CD4-positive, alpha-beta T cell (primary cell): ENCODE measurements at regions not wholly inside any gene's neighbourhood (a gene's known extent, or its start where the extent isn't known, plus 50 kb on each side); places are given as distances from the start of the nearest gene placed in this dataset.

Source experiments
- ATAC-seq: fragments of 200-7000 bp; cut with Tn5 transposase; one replicate; pipeline ENCODE4 v1.10.0; 2022; ENCODE audit warnings: mild to moderate bottlenecking; ENCODE audit not compliant: poor library complexity
- CTCF ChIA-PET: fragments of 350-600 bp; sonication (Branson Sonifier 250); formaldehyde crosslinking; loops from one replicate; lab custom pipeline; 2021; ENCODE audit warnings: antibody characterized with exemption, inconsistent platforms; lab: Charles Lee
- POLR2A ChIA-PET: fragments of 350-600 bp; sonication (Branson Sonifier 250); formaldehyde crosslinking; loops from one replicate; lab custom pipeline; 2021; ENCODE audit warnings: antibody characterized with exemption, inconsistent platforms; lab: Charles Lee
- DNase-seq, 14 experiments: peaks; one replicate each; pipeline ENCODE4 v3.0.0-alpha.2; 2013 to 2020; ENCODE audit warnings: mixed read lengths in 2 of 14
- H3K27ac ChIP-seq, 2 donors: one replicate each; pipeline versions ENCODE4 v1.5.1 to v1.7.0; 2013; ENCODE audit warnings: low read length in 2 of 2, low read depth in 1 of 2, mild to moderate bottlenecking in 1 of 2
- H3K27me3 ChIP-seq, 2 experiments: 1 replicate in 1 of 2; 2 replicates in 1 of 2; pipeline versions ENCODE4 v1.6.1 to v1.7.0; 2013; ENCODE audit warnings: low read length in 2 of 2, control low read depth in 1 of 2, mild to moderate bottlenecking in 1 of 2, moderate library complexity in 1 of 2; ENCODE audit not compliant: insufficient read depth in 2 of 2, control insufficient read depth in 1 of 2
- H3K36me3 ChIP-seq: one replicate; pipeline ENCODE4 v1.6.1; 2013; ENCODE audit warnings: low read length, control low read depth; ENCODE audit not compliant: insufficient read depth
- H3K4me1 ChIP-seq: one replicate; pipeline ENCODE4 v1.6.1; 2013; ENCODE audit warnings: low read length, control low read depth; ENCODE audit not compliant: insufficient read depth
- H3K4me3 ChIP-seq: one replicate; pipeline ENCODE4 v1.5.1; 2013; ENCODE audit warnings: mild to moderate bottlenecking, low read length, moderate library complexity
- H3K9me3 ChIP-seq, 2 experiments: 1 replicate in 1 of 2; 2 replicates in 1 of 2; pipeline versions ENCODE4 v1.6.1 to v1.7.0; 2013; ENCODE audit warnings: low read length in 2 of 2, mild to moderate bottlenecking in 2 of 2, control low read depth in 1 of 2, moderate library complexity in 1 of 2; ENCODE audit not compliant: control insufficient read depth in 1 of 2, insufficient read depth in 1 of 2
- H3K27ac Mint-ChIP-seq: one replicate; pipeline ENCODE4 v1.8.0; 2020; ENCODE audit warnings: mixed read lengths
- H3K27me3 Mint-ChIP-seq: one replicate; pipeline ENCODE4 v1.8.0; 2021; ENCODE audit warnings: mixed read lengths
- H3K36me3 Mint-ChIP-seq: one replicate; pipeline ENCODE4 v1.8.0; 2021; ENCODE audit warnings: low read depth, mixed read lengths
- H3K4me1 Mint-ChIP-seq: one replicate; pipeline ENCODE4 v1.8.0; 2021; ENCODE audit warnings: low read depth, mixed read lengths
- H3K4me3 Mint-ChIP-seq: one replicate; pipeline ENCODE4 v1.8.0; 2020; ENCODE audit warnings: mild to moderate bottlenecking, mixed read lengths
- H3K9me3 Mint-ChIP-seq: one replicate; pipeline ENCODE4 v1.8.0; 2020; ENCODE audit warnings: mixed read lengths
- intact Hi-C, 2 experiments: fragments of 100-400 bp; cut with DNase I in 1 of 2; cut with micrococcal nuclease in 1 of 2; formaldehyde crosslinking; loops; one replicate each; pipeline versions ENCODE4 v1.15.1 to v1.9.0; 2023 to 2025; cut with DNase I, micrococcal nuclease
- TF ChIP-seq, protein P1 (sequence below): fragments of 200-600 bp; IDR thresholded peaks from one replicate; pipeline ENCODE4 v1.8.0; 2022; ENCODE audit warnings: antibody characterized with exemption, mild to moderate bottlenecking

DNA sequence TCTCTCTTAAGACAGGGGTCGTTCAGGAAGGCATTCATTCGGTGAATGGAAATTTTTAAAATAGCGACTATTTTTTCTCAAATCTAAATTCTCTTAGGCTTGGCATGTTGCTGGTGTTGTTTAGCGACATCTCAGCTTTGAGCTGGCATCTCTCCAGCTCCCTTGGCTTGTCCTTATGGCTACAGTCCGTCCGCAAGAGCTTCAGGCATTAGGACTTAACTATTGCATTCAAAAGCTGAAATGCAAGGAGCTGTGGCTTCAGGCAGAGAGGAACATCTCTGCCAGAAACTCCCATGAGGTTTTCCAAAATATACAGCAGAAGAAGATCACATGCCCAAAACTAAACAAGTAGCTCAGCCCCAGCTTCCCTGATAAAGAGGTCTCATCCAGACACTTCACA, 578.5 kb downstream of the EFNB2 start:
- Histone ChIP-seq H3K27ac (no peak overlapping the region), H3K4me1 (no peaks in the 10 kb centered on the region), H3K36me3 (no peaks in the 10 kb centered on the region), H3K4me3 (no peak overlapping the region), H3K27me3 (no peaks in the 10 kb centered on the region), H3K9me3 (no peaks in the 10 kb centered on the region)
- no peak overlapping the region for H3K4me3 Mint-ChIP-seq
- no peaks in the 10 kb centered on the region for H3K36me3 Mint-ChIP-seq
- ChIA-PET POLR2A (no interaction called here), CTCF (no interaction called here)
- intact Hi-C loops = no loop called here
- H3K27ac Mint-ChIP-seq = no peak overlapping the region
- TF ChIP-seq, protein P1, sequence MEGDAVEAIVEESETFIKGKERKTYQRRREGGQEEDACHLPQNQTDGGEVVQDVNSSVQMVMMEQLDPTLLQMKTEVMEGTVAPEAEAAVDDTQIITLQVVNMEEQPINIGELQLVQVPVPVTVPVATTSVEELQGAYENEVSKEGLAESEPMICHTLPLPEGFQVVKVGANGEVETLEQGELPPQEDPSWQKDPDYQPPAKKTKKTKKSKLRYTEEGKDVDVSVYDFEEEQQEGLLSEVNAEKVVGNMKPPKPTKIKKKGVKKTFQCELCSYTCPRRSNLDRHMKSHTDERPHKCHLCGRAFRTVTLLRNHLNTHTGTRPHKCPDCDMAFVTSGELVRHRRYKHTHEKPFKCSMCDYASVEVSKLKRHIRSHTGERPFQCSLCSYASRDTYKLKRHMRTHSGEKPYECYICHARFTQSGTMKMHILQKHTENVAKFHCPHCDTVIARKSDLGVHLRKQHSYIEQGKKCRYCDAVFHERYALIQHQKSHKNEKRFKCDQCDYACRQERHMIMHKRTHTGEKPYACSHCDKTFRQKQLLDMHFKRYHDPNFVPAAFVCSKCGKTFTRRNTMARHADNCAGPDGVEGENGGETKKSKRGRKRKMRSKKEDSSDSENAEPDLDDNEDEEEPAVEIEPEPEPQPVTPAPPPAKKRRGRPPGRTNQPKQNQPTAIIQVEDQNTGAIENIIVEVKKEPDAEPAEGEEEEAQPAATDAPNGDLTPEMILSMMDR = no peak
- ATAC-seq (no peak), DNase-seq (no peak)
- no peaks in the 10 kb centered on the region for H3K4me1 Mint-ChIP-seq
- H3K9me3 Mint-ChIP-seq = peaks cover 2% of the 10 kb centered on the region
- H3K27me3 Mint-ChIP-seq = no peaks in the 10 kb centered on the region

DNA sequence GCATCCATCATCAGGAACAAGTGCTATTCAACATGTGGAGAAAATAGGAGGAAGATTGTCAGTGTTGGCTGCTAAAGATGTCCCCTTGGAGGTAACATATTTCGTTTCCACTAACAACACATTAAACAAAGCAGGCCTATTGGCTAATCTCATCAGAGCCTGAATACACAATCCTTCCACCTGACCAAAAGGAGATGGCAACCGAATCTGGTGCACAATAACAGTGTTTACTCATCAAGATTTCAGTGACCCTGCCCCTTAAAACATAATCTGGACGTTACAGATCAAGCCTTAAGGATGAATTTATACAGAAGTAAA, 582.5 kb downstream of the EFNB2 start:
- no peaks in the 10 kb centered on the region for H3K4me1 Mint-ChIP-seq
- ChIA-PET POLR2A (no interaction called here), CTCF (no interaction called here)
- Histone ChIP-seq H3K27ac (no peak overlapping the region), H3K4me1 (no peaks in the 10 kb centered on the region), H3K27me3 (no peaks in the 10 kb centered on the region), H3K36me3 (no peaks in the 10 kb centered on the region), H3K4me3 (no peak overlapping the region), H3K9me3 (no peaks in the 10 kb centered on the region)
- ATAC-seq (no peak), DNase-seq (no peak)
- intact Hi-C loops = no loop called here
- H3K27me3 Mint-ChIP-seq = no peaks in the 10 kb centered on the region
- no peak overlapping the region for H3K27ac Mint-ChIP-seq
- H3K9me3 Mint-ChIP-seq = peaks cover 2% of the 10 kb centered on the region
- H3K4me3 Mint-ChIP-seq = no peak overlapping the region
- H3K36me3 Mint-ChIP-seq = no peaks in the 10 kb centered on the region
- TF ChIP-seq, protein P1 = no peak

DNA sequence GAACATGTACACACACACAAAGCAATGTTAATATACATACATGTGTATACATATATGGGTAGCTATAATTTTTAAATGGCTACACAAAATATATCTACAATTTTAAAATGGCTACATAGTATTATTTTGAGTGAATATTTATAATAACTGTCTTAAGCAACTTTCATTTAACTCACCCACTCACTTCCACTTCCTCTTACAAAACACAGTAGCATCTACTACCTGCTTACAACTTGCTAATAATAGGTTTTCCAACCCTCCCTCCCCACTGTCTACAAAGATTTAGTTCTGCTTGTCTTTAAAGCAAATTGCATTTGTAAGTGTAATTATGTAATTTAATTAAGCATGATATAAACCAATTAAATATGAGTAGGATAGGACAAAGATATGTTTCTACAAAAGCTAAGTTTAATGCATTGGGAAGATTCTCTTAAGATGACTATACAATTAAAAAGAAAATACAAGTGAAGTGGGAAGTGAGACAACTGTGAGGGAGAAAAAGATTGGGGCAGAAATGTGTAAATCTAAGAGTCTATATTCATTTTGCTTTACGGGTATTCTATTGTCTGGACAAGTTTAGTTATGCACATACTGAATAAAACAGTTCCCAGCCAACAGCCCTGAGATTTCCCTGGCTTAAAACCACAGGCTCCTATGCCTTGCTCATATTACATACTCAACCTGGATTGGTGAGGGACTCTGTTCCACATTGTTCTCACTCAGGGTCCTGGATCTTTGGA, 583.1 kb downstream of the EFNB2 start:
- Mint-ChIP-seq H3K9me3 (peaks cover 2% of the 10 kb centered on the region), H3K4me1 (no peaks in the 10 kb centered on the region), H3K27ac (no peak overlapping the region), H3K4me3 (no peak overlapping the region), H3K27me3 (no peaks in the 10 kb centered on the region), H3K36me3 (no peaks in the 10 kb centered on the region)
- H3K27me3 ChIP-seq = no peaks in the 10 kb centered on the region
- H3K36me3 ChIP-seq = no peaks in the 10 kb centered on the region
- TF ChIP-seq, protein P1 = no peak
- no peak overlapping the region for H3K27ac ChIP-seq
- no peaks in the 10 kb centered on the region for H3K4me1 ChIP-seq
- H3K4me3 ChIP-seq = no peak overlapping the region
- ChIA-PET CTCF (no interaction called here), POLR2A (no interaction called here)
- ATAC-seq (no peak), DNase-seq (no peak)
- intact Hi-C loops = no loop called here
- H3K9me3 ChIP-seq = no peaks in the 10 kb centered on the region
